ENCODE measurements at regions not wholly inside any gene's neighbourhood (a gene's known extent, or its start where the extent isn't known, plus 50 kb on each side); places are given as distances from the start of the nearest gene placed in this dataset.
A peak's percentile ranks its signal among the peaks of the same experiment; 100 is the strongest.
"Not testable (repeated sequence)": the region's sequence is repeated elsewhere in the genome, so short reads cannot be mapped to it uniquely, and the experiment has no call there.

DNA sequence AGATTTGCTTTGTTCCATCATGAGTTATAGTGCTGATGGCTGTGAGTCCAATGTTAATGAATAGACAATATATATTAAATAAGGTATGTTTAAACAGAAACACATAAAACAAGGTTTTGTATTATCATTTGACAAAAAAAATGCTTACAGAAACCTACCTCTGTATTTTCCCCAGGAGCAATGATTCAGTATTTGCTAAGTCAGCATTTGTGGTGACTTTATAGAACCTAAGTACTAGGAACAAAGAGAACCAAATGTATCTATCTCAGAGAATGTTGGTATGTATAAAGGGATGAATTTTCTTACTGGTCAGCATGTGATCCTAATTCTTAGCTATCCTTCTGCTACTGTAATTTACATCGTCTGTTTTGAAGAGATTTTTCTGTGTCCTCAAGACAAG is 421.5 kb upstream of the SEL1L start:
- DNase-seq (ENCODE audit: low spot score): no peak

DNA sequence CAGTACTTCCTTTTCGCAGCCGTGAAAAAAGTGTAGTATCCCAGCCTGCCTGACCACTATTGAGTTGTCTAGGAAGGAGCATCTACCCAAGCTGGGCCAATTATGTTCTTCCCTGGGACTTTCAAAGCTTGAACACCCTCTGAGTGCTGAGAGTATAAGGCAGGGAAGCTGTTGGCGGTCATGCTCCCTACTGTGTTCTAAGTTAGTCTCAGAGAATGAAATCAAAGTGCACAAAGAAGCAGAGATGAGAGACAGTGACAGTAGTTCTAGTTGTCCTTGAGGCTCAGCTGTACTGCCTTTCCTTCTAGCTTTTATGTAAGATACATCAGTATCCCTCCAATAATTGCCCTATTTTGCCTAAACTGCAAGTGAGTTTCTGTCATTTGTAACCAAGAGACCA is 427.1 kb upstream of the SEL1L start:
- no peak for DNase-seq (ENCODE audit: low spot score)

DNA sequence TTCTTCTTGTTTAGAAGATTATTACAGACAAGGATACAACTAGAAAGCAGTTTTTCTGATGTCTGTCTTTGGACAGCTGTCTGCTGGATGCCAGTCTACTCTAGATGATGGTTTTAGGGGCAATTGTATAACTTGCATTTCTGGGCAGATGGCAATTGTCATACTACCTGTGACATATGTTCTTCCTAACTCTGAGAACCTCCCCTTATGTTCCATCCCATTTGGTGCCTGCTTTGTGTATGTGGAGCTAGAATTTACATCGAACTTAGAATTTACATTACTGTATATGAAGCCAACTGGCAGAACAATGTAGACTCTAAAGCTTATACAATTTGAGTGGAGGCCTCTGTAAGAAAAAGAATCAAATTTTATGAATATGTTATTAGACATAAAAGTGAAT is 430.2 kb upstream of the SEL1L start:
- DNase-seq (ENCODE audit: low spot score): no peak

DNA sequence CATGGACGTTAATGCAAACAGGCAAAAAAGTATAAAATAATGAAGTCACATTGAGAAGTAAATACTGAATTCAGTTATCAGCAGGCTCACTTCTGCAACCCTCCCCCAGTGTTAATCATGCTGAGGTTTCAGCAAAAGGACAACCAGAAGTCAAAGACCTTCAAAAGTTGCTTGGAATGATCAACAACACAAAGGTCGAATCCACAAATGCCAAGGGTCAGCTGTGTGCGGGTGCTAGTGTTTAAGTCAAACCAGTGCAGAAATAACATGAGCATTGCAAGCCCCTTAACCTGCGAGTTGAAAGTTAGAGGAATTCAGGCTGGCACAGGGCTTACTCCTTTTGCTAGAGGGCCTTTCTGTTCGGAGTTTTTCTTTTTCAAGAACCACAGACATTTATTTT is 436.7 kb upstream of the SEL1L start:
- DNase-seq (ENCODE audit: low spot score): no peak

DNA sequence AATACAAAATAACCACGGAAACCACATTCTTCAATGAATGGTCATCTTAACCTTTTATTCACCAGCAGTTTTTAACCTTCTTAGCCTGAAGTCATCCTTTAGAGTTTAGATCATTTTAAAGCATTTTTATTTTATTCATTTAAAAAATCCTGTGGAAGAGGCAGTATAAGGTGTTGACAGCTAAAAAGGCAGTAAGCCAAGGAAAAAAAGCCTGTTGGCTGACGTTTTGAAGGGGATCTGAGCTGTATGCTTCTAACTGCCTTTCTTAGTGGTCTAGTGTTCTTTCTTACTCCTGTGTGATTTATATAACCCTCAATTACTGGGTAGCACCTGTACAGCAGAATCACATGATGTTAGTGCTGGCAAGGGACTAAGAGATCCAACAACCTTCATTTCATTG is 438.3 kb upstream of the SEL1L start:
- DNase-seq (ENCODE audit: low spot score): no peak

DNA sequence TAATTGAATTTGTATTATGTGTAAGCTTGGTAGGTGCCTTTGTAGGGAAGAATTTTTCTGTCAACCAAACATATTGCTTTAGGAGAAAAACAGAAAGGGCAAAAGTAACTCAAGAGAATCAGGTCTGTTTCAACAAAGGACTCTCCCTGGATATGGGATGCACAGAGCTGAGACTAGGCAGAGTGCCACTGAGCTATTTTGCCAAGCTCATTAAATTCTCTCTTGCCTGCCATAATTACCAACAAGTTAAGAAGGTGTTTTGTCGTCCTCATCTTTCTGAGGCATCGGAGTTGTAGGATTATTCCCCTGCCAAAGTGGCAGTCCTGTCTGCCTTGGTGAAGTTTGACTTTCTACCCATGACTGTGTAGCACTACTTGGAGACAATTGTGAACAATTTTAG is 438.9 kb upstream of the SEL1L start:
- no peak for DNase-seq (ENCODE audit: low spot score)

DNA sequence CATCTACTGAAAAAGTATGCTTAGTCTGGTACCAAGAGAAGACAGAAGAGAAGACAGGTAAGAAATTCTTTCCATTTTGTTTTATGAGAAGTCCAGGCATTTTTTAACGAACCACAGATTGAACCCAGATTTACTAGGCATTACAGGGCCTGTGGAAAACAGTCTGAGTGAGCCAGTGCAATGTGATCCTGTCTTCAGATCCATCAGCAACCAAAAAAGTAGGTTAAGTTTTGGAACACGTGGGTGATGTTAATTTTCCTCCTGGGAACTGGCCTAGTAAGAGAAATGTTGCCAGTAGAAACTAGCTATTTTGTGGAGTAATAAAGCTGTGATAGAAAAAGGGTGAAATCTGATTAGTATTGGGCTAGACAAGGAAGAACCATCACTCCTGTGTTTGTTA is 440.9 kb upstream of the SEL1L start:
- DNase-seq (ENCODE audit: low spot score): no peak

DNA sequence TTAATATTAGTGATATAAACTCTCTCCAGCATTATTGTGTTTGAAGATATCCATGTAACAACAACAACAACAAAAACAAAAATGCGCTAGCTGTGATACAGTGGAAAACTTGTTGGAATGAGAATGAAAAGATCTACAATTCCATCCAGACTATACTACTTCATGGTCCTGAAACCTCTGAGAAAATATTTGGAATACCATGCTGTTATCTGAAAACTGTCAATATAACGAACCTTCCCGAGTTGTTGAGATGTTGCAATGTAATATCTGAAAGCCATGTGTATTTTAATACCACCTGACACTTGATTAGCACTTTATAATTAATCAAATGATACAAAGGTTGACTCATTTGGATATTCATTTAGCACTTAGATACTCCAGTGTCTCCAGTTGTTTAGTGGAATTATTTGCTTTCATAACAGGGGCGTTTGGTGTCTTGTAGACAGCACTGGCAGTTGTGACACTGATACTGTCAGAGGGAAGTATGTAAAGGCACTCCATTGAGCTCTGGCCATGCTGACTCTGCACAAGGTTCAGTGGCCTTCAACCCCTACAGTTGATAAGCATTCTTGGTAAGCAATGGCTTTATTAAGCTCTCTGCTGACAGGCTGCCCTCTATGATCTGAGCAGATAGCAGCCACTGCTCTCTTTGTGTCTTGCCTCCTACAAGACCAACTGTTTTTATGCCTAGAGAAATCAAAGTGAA is 447.1 kb upstream of the SEL1L start:
- no peak for DNase-seq (ENCODE audit: low spot score)

DNA sequence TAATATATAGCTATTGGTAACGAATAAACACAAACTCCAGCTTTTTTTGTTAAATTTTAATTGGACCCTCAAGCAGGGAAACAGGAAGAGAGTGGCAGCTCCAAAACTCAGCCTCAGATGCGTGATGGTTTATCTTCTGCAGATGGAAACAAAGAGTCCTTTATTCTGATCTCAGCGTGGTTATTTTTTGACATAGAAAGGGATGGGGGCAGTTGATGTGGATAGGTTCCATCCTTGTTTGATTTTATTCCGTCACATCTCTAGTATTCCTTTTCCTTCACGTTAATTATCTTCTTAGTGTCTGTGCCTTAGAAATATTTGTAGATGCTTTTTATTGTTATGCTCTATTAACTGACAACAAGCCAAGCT is 447.6 kb upstream of the SEL1L start:
- no peak for DNase-seq (ENCODE audit: low spot score)

DNA sequence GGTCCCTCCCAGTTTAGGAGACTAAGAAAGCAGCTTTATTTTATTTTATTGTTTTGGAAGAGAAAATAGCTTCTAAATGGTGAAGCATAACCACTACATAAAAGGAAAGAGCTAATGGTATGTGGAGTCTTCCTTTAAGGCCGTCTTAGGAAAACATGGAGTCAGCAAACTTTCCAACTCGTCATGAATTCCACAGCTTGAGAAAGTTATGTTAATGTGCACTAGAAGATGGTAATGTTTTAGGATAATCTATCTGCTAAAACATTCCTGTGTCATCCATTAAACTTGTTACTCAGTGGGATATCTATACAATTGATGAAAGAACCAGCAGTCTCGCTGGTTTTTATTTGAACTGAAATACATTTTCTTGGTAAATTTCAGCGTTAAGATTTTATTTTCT is 448.4 kb upstream of the SEL1L start:
- no peak for DNase-seq (ENCODE audit: low spot score)

DNA sequence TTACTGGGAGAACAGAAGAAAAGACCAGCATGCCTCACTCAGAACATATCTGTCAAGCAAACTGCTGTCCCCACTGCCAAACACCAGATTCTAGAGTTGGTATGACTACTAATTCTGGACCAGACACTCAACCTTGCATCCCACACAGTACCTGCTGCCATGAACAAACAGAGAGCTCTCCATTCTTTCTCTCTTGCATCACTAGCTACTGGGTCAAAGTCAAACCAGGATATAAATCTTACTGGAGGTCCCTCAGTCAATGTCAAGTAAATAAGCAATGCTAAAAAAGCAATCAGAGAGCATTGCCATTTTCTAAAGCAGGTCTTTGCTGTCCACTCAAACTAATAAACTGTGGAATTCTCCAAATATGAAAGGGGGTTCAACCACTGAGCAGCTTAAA is 452.4 kb upstream of the SEL1L start:
- no peak for DNase-seq (ENCODE audit: low spot score)

DNA sequence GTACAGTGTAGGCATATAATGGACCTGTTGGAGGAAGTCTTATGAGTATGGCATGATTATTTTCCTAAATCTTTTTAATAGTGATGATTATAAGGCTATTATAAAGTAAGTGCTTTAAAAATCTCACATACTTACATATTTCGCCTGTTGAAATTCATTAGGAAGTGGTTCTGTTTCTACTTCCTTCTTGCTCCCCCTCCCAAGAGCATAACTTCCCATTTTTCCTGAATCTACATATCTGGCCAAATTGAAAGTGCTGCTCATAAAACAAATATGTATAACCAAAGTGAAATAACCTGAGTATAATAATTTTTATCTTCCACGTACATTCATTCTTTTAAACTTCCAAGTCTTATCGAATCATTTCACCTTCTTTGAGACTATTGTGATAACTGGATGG is 455.6 kb upstream of the SEL1L start:
- no peak for DNase-seq (ENCODE audit: low spot score)

DNA sequence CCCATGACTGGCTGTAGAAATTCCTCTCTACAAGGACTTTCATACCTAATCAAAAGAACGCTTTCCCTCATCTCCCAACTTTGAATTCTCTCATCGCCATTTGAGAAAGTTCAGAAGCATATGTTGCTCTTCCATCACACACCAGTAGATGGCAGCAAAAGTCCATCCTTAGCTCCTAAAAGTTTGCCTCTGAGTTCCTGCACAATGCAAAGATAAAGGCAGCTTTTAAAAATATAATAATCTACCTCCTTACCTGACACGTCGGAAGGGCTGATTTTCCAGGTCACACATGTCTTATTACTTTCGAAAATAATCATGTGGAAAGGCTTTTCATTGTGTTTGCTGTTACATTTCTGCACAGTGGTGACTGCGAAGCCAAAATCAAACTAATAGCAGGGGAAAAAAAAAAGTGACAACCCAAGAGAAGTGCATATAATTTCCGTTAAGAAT is 456.7 kb upstream of the SEL1L start:
- DNase-seq (ENCODE audit: low spot score): peak; percentile 28

DNA sequence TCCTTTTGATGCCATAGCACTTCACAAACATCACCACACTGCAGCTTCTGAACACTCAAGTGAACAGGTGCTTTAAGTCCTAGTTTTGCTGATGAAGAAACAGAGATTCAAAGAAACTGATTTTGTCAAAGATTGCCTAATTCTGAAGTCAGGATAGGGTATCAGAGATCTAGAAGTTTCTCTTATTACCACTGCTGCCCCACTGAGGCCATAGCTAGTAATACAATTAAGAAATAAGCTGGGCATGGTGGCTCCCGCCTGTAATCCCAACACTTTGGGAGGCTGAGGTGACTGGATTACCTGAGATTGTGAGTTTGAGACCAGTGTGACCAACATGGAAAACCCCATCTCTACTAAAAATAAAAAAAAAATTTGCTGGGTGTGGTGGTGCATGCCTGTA is 458.3 kb upstream of the SEL1L start:
- DNase-seq (ENCODE audit: low spot score): no peak

DNA sequence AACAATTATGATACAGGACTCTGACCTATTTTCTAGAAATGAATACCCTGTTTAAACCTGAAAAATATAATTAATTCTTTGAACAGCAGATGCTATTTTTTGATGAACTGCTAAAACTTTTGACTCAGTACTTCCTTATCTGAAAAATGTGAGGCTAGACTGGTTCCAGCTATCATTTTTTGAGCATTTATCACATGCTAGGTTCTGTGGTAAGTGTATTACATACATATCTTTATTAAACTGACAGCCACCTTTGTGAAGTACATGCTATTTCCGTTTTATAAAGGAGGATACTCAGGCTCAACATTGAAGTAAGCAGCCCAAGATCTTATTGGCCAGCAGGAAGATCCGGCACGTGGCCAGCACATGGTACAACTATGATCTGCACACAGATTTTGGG is 459.8 kb upstream of the SEL1L start:
- no peak for DNase-seq (ENCODE audit: low spot score)

DNA sequence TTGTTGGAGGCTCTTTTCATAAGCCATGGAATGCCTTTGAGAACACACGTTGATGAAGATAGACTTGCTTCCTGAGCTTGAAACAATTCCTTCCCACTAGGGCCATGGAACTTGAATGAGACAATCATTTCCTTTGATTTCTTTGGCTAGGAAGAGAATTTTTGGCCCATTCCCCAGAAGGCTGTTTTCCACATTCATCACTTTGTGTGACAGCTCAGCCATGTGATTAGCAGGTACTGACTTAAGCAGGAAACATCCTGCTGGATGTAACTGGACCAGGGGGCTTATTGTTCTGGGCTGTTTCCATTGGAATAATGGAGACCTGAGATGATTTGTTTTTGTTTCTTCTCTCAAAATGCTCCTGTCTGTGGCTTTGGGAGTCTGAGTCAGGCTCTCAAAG is 469.8 kb upstream of the SEL1L start:
- no peak for DNase-seq (ENCODE audit: low spot score)

DNA sequence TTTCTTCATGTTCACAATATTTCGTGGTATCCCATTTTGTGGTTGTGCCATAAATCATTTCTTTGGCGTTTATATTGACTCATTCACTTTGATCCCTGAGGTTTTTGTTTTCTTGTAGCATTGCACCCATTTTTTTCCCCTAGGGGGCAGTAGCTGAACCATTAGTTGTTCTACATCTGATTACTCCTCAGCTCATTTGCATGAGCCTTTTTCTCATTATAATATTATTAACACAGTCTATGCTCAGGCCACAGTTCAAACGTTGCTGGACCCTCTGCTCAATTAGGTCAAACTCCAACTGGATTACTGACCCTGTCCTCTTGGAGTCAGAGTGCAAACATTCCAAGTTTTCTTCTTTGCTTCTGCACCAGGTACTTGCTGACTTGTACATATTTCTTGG is 475.4 kb upstream of the SEL1L start:
- no peak for DNase-seq (ENCODE audit: low spot score)

DNA sequence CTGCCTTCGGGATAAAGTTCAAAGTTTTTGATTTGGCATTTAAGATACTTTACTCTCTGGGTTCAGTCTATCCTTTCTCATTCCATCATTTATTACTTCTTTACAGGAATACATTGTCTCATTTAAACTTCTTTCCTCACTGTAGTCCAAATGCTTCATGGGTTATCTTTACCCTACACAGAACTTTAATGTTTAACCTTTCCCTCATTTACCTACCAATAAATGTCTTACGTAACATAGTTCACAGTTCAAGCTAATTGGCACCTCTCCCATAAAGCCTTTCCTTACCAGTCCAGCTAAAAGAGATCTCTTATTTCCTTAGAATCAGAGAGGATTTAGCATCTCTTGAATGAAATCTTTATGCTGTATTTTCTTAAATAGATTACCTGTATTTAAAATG is 476.3 kb upstream of the SEL1L start:
- DNase-seq (ENCODE audit: low spot score): no peak

DNA sequence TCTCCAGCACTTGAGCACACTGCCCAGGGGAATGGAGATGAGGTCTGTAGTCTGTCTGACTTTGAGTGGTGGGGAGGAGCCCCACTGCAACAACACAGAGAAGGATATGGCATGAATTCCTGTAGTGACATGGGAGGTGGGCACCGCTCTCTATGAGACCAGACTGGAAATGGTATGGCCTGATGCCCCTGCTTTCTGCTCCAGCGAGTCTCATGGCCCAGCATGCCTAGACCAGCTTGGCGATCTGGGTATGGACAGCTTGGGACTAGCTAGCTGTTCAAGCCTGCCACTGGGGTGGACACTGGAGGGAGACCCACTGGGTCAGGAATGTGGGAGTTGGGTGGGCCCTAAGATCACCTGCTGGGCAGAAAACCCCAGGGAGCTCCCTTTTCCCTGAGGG is 477.8 kb upstream of the SEL1L start:
- DNase-seq (ENCODE audit: low spot score): no peak

DNA sequence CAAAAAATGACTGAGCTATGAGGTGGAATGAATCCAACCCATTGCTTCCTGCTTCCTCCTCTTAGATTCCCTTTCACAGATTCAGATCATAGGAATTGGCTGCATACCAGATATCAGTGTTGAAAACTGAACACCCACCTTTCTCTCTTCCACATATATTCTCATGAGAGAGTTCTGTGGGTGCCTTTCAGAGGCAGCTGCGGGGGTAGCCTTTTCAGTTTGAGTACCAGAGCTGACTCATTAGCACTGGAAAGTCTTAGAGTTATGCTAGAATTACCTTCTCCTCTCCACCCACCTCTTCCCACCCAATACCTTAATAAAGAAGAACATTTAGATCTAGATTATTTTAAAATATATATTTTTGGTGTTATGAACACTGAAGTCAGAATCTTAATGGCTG is 495.4 kb upstream of the SEL1L start:
- no peak for DNase-seq (ENCODE audit: low spot score)

DNA sequence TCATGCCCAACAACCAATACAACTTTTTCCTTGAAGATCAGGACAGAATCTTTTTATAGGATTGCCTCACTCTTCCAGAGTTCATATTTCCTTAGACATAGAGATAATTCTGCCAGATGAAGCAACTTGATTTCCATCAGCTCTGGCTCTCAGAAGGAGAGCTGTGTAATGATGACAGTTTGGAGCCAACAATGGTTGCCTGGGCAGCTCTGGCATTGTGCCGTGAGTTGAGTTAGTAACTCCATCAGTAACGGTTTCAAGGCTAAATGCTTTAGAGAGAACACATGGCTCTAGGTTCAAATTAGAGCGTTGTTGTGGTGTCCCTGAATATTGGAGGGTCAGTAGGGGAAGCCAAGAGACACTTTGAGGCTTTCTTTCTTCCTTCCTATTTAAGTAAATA is 501.7 kb upstream of the SEL1L start:
- DNase-seq (ENCODE audit: low spot score): no peak

DNA sequence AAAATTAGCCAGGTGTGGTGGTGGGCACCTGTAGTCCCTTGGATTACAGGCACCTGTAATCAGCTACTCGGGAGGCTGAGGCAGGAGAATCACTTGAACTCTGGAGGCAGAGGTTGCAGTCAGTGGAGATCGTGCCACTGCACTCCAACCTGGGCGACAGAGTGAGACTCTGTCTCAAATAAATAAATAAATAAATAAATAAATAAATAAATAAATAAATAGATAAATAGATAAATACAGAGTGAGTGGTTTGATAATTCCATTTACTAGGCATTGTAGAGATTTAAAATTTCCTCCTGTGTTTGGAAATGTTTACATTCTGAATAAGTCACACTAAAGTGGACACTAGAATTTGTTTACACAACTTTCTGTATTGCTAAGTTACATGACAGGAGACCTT is 504.4 kb upstream of the SEL1L start:
- DNase-seq (ENCODE audit: low spot score): not testable (repeated sequence)

DNA sequence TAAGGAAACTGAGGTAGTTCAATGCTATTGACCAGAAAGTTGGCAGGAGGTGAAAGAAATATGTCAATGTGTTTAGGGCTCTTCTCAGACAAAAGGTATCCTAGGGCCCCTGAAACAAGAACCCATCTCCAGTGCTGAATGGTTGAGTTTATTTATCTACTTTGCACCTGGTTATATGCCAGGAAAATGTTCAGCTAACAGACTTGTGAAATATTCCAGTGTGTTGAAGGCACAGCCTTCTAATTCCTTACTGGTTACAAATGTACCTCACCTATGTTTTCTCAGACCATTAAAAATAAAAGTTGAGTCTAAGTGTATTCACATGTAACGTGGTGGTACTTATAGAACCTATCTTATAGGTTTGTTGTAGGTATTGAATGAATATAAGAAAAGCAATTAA is 511.7 kb upstream of the SEL1L start:
- no peak for DNase-seq (ENCODE audit: low spot score)

DNA sequence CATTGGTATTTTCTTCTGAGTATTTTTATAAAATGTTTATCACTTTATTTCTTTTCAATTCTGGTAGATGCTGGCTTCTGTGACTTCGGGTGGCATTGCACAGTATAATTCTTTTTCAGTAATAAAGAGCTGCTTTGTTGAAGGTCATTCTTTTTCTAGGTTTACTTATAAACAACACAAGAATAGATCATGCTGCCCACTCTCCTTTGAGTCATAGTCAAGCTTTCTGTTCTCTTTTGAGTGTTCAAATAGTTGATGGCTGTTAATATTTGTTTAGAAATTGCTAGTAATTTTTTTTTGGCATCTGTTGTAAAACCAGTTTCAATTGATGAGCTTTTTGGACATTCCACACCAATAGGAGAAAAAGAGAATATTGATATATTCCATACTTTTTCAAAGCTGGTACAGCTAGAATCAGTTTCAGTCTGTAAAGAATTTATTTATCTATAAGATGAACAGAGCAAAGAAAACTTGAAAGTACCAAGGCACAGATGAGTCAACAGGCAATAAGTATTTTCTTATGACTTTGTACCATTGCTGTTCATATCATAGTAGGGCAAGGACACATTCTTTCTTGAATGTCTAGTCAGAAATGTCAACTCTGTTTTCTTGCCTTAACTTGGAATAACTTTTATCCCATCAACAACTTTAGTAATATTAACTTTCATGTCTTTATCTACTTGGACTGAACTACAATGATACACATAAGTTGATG is 513.0 kb upstream of the SEL1L start:
- DNase-seq (ENCODE audit: low spot score): no peak
